HG02610 (cell line): ENCODE measurements at regions not wholly inside any gene's neighbourhood (a gene's known extent, or its start where the extent isn't known, plus 50 kb on each side); places are given as distances from the start of the nearest gene placed in this dataset.
"Not testable (repeated sequence)": the region's sequence is repeated elsewhere in the genome, so short reads cannot be mapped to it uniquely, and the experiment has no call there.

ENCODE experiments used
- ATAC-seq: cut with Tn5 transposase; IDR thresholded peaks from one replicate; pipeline ENCODE4 v1.9.1; 2021; ENCODE audit warnings: mild to moderate bottlenecking, moderate library complexity; ENCODE audit not compliant: unreplicated experiment

DNA sequence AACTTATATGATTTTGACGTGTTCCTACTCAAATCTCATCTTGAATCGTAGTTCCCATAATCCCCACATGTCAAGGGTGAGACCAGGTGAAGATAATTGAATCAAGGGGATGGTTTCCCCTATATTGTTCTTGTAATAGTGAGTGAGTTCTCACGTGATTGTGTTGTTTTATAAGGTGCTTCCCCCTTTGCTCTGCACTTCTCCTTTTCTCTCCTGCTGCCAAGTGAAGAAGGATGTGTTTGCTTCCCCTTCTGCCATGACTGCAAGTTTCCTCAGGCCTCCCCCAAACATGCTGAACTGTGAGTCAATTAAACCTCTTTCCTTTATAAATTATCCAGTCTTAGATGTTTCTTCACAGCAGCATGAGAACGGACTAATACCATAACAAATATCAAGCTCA, 83.2 kb downstream of the MANEA start:
- no peak for ATAC-seq

DNA sequence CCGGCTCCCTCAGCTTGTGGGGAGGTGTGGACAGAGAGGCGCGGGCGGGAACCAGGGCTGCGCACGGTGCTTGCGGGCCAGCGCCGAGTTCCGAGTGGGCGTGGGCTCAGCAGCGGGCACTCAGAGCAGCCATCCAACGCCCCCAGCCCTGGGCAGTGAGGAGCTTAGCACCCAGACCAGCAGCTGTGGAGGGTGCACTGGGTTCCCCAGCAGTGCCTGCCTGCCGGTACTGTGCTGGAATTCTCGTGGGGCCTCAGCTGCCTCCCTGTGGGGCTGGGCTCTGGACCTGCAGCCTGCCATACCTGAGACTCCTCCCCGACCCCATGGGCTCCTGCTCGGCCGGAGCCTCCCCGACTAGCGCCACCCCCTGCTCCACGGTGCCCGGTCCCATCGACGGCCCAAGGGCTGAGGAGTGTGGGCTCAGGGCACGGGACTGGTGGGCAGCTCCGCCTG, 92.7 kb downstream of the MANEA start:
- no peak for ATAC-seq

DNA sequence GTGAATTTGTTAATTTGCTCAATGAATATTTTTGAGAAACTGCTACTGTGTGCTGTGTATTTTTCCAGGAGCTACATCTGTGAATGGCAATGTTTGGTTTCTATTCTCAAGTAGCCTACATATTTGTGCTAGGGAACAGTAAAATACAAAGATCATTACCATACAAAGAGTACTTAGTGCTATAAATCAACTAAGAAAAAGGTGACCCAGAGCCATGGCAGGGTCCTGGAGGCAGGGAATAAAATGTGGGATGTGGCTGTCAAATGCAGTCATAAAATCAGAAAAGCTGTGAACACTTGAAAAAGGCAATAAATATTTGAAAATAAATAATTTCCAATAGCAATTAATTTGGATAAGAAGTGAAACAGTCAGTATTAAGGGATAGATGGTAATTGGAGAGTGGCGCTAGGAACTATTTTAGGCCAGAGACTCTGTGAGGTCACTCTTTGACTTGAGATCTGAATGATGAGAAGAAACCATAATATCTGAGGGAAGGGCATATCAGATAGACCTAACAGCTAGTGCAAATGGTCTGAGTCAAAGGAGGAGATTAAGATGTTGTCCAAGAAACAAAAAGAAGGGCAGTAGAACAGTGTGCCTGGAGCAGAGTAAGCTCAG, 98.8 kb downstream of the MANEA start:
- ATAC-seq, result no peak

DNA sequence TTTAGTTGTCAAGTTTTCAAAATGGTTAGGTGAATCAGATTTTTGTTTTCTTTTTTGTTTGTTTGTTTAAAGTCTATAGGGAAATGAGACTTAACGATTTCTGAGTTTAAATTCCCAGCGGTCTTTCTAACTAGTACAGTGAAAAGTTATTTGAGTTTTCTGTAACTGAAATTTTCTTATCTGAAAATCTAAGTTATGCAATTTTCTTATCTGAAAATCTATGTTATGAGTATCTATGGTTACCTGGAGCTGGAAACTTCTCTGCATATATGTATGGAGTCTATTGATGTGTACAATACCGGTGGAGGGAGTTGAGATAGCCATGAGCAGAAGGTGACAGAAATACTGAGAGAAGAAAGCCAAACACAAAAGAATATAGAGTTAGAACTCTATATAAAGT, 102.6 kb downstream of the MANEA start:
- ATAC-seq, result no peak

DNA sequence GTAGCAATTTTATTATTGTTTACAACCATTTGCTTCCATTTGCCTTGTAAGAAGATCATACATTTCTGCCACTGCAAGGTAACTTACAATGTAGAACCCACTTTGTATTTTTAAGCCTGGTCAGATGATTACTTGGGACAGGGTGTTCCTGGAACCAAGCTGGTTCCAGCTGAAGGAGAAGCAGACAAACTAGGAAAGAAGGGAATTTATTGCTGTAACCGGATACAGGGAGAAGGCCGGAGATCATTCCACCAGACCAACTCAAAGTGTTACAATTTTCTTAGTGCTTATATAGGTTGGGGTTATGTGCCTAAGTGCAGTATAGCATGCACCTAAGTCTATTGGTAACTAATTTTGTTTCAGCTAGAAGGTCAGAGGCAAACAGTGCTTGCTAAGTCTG, 104.4 kb downstream of the MANEA start:
- ATAC-seq, result no peak

DNA sequence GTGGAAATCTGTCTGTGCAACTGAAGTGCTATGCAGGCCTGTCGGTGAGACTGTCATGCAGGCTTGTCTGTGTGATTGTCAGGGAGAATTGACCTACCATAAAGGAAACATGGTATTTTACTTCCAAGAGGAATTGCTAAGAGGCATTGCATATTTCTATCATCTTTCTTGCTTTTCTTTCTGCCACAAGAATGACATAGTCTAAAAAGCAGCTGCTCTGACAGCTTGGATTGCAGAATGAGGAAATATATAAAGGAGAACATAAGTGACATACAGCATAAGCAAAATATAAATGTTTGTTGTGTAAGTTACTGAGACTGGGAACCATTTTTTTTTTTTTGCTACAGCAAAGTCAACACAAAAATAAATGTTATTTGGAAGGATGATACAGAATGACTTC, 105.1 kb downstream of the MANEA start:
- no peak for ATAC-seq

DNA sequence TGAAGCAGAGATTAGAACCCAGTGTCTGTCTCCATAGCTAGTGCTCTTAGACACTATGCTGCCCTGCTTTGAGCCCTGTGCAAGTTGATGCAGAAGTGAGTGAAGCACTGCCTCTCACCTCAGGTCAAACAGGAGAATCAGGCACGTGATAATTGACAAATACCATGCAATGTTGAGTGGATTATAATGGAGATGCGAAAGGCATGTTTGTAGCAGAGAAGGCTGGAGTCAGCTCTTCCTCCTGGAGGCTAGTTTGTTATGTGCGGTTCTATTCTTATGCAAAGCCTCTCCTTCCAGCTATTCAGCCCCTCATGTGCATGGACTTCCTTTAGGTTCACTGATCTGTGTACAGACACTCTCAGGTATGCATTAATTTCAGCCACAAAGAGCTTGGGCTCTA, 108.5 kb downstream of the MANEA start:
- no peak for ATAC-seq

DNA sequence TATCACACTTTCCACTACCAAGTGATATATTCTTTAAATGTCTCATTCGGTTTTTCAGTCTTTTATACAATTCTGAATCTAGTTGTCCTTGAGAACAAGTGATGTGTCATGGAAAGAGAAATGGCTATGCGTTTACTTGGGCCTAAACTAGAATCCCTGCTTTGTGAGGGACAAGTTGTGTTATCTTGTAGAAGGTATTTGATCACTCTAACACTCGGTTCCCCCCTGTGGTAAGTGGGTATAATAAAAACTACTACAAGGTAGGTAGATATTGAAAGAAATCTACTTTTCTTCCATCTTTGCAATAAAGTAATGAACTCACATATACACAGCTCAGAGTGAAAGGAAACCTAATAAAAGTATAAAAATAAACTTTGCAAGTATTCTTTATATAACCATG, 108.9 kb downstream of the MANEA start:
- ATAC-seq, result no peak

DNA sequence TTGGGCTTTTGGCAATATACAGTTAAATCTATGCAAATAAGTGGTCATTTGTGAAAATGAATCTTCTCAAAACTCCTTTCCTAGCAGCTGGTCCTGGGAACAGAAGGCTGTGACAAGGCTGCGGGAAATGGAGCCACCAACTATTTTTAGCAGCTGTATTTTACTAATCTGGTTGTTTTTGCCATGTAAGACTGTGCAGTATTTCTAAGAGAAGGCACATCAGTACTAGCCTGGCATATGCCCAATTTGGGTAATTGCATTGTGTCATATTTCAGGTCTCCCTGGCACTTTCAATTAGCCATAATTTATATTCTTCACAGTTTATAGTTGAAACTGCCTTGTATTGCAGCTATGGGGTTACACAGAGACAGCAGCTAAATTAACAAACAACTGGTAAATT, 109.6 kb downstream of the MANEA start:
- ATAC-seq, result no peak

DNA sequence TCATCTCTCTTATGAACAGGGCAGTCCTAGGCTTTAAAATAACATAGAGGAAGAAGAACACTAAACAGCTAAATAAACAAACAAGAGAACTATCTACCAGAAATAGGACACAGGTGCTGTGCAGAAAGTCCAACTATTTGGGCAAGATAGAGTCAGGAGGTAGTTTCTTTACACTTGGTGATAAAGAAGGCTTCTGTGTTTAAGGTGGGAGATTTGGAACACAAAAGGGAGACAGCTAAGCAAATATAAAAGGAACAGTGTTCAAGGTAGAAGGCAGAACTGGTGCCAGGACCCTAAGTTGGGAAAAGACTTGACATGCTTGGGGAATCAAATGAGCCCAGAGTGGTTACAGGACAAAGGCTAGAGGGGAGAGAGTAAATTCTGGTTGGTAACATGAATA, 110.5 kb downstream of the MANEA start:
- ATAC-seq, result no peak

DNA sequence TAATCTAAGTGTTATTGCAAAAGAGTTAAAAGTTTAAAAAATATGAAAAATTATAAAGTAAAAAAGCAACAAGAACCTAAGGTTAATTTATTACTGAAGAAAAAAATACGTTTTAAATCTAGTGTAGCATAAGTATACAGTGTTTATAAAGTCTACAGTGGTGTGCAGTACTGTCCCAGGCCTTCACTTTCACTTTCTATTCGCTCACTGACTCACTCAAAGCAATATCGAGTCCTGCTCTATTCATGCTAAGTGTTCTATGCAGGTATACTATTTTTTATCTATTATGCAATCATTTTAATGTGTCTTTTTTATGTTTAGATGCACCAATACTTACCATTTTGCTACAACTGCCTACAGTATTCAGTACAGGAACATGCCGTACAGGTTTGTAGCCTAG, 113.0 kb downstream of the MANEA start:
- peak; percentile 73 for ATAC-seq

DNA sequence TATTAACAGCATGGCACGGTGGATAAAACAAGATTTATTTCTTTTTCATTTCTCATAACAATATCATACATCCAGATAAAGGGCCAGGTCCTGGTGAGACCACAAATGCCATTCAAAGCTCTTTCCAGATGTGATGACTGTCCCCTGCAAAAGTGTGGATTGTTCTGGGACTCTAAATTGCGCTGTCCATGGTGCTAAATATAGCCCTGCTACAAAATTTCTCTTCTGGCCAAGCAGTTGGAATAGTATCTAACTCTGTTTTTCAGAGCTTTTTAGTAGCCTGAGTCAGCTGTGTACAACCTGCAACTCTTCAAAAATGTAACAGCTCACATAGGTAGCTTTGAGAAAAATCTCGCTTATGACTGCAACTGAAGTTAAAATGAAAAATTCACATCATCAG, 115.8 kb downstream of the MANEA start:
- ATAC-seq, result no peak

DNA sequence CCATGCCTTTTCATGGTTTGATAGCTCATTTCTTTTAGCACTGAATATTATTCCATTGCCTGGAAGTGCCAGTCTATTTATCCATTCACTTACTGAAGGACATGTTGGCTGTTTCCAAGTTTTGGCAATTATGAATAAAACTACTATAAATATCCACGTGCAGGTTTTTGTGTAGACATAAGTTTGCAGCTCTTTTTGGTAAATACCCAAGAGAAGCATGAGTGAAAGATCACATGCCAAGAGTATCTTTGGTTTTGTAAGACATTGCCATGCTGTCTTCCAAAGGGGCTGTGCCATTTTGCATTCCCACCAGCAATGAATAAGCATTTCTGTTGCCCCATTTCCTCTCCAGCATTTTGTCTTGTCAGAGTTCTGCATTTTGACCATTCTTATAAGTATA, 120.9 kb downstream of the MANEA start:
- ATAC-seq, result no peak

DNA sequence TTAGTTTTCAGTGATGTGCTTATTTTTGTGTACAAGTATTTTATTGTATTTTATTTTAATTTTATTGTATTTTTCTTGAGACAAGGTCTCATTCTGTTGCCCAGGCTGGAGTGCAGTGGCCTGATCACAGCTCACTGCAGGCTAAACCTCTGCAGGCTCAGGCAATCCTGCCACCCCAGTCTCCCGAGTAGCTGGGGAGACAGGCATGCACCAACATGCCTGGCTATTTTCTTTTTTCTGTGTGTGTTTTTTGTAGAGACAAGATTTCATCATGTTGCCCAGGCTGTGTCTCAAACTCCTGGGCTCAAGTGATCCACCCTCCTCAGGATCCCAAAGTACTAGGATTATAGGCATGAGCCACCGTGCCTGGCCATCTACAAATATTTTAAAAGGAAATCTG, 146.3 kb downstream of the MANEA start:
- no peak for ATAC-seq

DNA sequence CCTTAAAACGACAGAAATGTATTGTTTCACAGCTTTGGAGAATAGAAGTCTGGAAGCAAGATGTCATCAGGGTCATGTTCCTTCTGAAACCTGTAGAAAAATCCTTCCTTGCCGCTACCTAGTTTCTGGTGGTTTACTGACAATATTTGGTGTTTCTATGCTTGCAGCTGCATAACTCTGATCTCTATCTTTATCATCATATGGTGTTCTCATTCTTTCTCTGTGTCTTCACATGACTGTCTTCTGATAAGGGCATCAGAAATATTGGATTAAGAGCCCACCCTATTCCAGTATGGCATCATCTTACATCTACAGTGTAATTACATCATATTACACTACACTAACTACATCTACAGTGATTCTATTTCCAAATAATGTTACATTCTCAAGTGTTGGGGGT, 148.0 kb downstream of the MANEA start:
- ATAC-seq, result no peak

DNA sequence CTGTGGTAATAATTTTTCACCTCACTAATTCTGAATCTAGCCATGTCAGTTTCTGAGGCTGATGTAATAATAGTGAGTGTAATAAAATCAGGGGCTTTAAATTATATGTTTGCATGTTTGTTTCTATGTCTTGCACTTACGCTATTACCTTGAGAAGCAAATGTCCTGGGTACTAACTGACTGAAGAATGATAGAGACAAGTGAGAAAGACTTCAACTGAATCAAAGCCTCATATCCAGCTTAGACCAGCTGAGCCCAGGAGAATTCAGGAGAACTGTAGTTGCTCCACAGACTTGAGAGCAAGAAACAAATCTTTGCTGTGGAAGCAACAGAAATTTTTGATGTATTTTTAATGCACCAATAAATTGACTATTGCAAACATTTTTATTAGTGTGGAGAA, 162.8 kb downstream of the MANEA start:
- no peak for ATAC-seq

DNA sequence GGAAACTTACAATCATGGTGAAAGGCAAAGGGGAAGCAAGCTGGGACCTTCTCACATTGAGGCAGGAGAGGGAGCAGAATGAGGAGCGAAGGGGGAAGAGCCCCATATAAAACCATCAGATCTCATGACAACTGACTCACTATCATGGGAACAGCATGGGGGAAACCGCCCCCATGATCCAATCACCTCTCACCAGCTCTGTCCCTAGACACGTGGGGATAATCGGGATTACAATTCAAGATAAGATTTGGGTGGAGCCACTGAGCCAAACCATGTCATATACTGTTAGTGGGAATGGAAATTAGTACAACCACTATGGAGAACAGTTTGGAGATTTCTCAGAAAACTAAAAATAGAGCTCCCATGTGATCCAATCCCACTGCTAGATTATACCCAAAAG, 163.7 kb downstream of the MANEA start:
- no peak for ATAC-seq

DNA sequence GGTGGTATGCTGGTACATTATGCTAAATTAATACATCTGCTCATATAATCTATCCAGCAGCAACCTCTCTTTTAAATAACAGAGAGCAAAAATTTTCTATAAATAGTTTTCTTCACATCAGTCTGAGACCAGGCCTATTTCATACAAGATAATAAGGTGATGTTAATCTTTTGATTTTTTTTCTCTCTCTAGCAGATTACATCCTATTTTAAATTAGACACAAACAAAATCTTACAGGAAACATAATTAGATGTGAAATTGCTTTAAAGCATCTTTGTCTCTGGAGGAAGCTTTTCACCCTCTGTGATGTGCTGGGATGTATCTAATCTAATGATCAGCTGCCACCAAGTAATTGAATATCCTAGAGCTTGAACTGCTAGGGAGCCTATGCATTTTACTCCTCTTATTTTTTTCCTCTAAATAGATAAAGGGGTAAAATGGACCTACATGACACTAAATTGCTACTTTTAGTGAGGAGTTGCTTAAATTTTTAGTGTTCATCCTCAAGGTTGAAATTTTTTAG, 165.5 kb downstream of the MANEA start:
- no peak for ATAC-seq

DNA sequence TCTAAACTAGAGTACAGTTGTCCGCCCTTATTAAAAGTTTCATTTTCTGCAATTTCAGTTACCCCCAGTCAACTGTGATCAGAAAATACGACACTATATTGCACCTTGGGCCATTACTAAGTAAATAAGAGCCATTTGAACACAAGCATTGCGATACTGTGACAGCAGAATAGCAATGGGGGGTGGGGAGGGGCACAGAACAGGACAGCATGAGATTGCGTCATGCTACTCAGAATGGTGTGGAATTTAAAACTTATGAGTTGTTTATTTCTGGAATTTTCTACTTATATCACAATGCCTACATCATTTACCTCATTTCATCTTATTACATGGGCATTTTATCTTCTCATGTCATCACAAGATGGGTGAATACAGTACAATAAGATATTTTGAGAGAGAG, 166.3 kb downstream of the MANEA start:
- ATAC-seq, result no peak

DNA sequence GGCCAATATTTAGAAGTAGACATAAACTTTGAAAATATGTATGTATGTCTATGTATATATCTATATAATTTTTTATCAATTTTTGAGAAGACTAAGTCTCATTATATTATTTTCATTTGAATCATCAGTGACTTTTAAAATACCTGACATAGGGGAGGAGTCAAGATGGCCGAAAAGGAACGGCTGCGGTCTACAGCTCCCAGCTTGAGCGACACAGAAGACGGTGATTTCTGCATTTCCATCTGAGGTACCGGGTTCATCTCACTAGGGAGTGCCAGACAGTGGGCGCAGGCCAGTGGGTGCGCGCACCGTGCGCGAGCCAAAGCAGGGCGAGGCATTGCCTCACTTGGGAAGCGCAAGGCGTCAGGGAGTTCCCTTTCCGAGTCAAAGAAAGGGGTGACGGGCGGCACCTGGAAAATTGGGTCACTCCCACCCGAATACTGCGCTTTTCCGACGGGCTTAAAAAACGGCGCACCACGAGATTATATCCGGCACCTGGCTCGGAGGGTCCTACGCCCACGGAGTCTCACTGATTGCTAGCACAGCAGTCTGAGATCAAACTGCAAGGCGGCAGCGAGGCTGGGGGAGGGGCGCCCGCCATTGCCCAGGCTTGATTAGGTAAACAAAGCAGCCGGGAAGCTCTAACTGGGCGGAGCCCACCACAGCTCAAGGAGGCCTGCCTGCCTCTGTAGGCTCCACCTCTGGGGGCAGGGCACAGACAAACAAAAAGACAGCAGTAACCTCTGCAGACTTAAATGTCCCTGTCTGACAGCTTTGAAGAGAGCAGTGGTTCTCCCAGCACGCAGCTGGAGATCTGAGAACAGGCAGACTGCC, 181.1 kb downstream of the MANEA start:
- ATAC-seq, result not testable (repeated sequence)

DNA sequence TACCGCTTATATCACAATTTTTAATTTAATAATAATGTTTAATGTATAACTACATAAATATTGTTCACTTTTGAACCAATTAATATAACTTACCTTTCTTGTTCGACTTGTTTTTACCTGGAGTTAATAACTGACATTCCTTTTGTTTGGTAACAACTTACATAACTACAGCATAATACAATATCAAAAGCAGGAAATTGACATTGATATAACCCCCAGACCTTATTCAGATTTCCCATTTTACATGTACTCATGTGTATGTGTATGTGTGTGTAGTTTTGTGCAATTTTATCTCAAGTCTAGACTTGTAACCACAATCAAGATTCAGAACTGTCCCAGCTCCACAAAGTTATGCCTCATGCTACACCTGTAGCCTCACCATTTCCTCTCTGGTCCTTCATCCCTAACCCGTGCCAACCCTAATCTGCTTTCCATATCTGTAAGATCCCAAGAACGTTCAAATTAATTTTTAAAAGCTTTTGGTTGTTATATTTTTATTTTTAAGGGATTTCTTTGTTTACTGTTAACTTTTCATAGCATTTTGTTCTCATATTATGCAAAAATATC, 190.6 kb downstream of the MANEA start:
- no peak for ATAC-seq

DNA sequence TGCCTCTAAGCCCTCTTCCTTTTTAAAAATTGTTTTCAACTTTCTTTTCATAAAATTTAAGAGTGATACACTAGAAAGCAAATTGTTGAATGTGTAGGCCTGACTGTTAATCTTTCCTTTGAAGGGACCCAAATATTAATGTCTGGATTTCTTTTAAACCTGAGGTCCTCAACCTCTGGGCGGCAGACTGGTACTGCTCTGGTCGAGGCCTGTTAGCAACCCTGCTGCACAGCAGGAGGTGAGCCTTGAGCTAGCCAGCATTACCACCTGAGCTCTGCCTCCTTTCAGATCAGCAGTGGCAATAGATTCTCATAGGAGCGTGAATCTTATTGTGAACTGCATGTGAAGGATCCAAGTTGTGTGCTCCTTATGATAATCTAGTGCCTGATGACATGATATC, 191.2 kb downstream of the MANEA start:
- no peak for ATAC-seq
